HG02981 (cell line): ENCODE measurements at regions not wholly inside any gene's neighbourhood (a gene's known extent, or its start where the extent isn't known, plus 50 kb on each side); places are given as distances from the start of the nearest gene placed in this dataset.
"Not testable (repeated sequence)": the region's sequence is repeated elsewhere in the genome, so short reads cannot be mapped to it uniquely, and the experiment has no call there.

Experiments
- ATAC-seq: cut with Tn5 transposase; IDR thresholded peaks from one replicate; pipeline ENCODE4 v1.9.1; 2021; ENCODE audit warnings: mild to moderate bottlenecking, moderate library complexity; ENCODE audit not compliant: unreplicated experiment

DNA sequence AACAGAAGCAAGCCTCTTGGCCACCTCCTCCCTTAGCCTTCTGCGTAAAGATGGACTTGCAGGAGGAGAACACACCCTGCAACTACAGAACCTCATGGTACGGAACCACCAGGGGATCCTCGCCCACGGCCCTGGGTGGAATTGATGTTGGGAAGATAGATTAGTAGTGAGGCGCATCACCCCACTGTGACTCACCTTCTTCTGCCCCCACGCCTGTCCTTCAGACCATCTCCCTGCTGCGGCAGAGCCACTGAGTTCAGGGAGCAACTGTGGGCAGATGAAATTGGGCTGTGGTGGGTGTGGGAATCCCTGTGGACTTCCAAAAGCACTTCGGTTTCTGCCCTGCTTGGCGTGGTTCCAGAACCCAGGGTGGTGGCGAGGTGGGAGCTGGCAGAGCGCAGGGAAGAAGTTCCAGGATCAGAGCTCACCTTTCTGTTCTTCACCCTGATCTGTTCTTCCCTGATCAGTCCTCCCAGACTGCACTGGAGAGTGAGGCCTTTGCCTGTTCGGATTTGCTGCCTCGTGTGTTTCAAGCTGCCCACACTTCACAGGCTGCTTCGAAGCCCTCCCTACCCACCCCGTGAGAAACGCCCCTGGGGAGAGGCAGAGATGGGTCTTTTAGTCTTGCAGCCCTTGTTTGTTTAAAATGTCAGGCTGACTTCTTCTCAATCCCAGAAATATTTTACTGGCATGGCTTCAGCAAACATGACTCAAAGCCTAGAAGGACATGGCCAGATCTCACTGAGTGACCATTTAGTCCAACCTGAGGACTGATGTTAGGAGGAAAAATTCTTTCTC lies 92.8 kb upstream of the MLN start:
- no peak for ATAC-seq

DNA sequence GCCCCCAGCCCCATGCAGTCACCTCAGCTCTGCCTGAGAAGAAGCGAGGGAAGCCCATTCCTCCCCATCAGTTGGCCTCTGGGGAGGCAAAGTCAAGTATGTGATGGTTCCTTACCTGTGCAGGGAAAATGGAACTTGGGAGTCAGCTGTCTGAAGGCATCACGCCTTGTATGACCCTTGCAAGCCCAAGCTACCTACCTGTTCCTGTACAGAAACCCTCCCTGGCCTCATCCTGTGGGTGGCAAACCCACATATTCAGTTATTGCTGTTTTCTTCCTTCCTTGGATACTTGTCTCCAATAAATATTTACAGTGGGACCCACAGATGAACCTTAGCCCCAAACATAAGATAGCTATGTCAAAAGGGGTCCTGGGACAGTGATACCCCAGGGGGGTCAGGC lies 92.2 kb upstream of the MLN start:
- ATAC-seq, result no peak

DNA sequence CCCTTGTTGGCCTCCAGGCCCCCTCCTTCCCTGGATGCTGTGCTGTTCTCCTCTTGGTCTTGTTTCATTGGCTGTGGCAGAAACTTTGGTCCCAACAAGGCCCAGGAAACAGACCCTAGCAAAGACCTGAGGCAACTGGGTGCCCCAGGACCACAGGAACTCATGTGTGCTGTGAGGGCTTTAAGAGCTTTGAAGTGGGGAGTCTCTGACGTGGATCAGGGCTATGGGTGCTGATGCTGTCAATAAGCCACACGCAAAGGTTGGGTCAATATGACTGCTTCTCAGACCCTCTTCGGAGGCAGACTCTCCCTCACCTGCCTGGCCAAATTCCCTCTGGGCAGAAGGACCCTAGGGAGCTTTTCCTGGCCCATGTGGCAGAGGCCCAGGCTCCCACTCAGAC lies 91.5 kb upstream of the MLN start:
- no peak for ATAC-seq

DNA sequence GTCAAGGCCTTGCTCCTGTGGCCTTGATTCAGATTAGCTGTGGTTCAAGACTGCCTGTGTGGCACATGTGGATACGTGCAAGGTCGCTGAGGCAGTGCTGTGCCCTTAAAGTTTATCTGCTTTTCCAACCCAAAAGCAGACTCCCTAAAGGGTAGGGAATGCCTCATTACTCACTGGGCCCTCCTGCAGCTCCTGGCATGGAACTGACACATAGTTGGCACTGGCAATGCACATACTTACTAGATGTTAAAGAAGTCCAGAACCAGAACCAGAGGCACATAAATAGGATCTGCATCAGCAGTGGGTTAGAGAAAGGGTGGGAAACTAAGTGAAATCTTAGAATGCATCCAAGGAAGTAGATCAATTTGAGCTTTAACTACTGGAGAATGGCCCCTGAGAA lies 90.6 kb upstream of the MLN start:
- ATAC-seq, result no peak

DNA sequence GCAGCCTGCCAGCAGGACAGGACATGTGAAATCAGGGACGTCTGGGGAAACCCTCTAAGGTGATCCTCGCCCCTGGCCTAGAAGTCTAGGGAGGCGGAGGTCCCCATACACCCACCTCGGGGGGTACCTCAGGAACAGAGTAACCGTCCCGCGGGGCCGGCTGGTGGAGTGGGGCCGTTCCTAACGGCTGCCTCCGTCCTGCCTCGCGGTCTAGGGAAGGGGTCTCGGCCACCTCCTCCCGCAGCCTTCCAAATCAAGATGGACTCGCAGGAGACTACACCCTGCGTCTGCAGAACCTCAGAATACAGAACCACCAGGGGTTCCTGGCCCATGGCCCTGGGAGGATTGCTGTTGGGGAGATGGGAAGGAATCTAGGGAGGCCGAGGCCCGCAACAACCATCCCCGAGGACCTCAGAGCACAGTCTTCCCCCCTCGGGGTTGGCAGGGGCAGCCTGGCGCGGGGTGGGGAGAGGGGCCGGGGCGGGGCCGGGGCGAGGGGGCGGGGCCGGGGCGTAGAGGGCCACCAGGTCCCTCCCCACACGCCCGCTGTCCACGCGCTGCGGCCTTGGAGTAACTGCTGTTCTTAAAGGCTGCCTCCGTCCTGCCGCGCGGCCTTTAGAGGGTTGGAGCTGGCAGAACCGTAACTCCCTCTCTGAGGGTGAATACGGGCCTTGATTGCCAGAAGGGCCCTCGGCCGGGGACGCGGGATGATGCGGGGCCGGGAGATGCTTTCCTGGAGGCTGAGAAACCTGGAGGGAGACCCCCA lies 89.0 kb upstream of the MLN start:
- no peak for ATAC-seq

DNA sequence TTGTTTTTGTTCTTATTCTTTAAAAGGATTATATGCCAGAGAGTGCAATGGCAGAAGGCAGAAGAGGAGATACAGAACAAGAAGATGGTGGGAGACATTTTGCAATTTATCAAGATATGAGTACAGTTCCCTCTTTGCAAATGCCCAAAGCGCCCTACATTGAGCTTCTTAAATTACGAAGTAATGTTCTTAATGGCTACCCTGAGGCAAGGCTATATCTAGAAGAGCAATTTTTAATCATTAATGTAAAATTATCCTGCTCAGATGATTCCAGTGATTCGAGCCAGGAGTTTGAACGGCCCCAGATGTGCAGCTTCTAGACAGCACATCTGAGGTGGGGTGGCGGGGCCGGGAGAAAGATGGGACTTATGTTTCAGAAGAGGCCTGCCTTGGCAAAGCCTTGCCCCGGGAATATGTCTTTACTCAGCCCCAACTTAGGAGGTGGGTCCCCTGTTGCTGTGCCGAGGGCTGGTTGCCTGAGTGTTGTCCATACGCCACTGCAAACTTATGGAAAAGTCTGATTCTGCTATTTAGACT lies 84.9 kb upstream of the MLN start:
- no peak for ATAC-seq

DNA sequence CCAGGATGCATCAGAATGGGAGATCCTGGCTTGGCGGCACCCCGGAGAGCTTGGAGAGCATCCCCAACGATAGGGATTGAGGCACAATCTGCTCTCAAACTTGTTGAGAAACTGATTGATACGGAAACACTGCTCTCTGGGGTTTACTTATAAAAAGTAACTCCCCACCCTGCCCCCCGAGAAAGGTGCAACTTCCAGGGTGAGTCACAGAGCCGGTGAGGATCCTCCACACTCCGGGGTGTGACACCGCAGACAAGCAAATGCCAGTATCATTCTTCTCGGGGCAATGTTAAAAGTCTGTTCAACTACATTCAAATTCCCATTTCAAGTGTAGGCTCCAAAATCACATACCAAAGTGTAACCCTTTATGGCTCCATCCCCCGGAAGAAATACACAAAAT lies 84.4 kb upstream of the MLN start:
- ATAC-seq, result no peak

DNA sequence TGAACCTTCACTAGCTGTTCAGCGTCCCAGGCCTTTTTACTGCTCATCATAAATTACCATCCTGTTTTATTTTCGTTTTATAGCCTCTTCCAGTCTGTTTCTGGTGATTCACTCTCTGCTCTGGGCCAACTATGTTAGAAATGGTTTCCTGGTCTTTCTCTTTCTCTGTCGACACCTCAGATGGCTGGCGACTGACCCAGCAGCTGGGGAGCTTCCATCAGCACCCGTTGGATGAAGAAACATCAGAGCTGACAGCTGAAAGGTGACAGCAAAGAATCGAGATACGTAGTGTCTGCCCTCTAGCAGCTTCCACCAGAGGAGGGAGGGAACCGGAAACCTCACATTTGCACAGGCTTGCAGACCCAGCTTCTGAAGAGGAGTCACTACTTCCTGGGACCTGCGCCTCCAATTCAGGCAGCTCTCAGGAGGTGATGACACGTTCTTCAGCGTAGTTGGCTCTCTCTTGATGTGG lies 82.9 kb upstream of the MLN start:
- ATAC-seq, result no peak

DNA sequence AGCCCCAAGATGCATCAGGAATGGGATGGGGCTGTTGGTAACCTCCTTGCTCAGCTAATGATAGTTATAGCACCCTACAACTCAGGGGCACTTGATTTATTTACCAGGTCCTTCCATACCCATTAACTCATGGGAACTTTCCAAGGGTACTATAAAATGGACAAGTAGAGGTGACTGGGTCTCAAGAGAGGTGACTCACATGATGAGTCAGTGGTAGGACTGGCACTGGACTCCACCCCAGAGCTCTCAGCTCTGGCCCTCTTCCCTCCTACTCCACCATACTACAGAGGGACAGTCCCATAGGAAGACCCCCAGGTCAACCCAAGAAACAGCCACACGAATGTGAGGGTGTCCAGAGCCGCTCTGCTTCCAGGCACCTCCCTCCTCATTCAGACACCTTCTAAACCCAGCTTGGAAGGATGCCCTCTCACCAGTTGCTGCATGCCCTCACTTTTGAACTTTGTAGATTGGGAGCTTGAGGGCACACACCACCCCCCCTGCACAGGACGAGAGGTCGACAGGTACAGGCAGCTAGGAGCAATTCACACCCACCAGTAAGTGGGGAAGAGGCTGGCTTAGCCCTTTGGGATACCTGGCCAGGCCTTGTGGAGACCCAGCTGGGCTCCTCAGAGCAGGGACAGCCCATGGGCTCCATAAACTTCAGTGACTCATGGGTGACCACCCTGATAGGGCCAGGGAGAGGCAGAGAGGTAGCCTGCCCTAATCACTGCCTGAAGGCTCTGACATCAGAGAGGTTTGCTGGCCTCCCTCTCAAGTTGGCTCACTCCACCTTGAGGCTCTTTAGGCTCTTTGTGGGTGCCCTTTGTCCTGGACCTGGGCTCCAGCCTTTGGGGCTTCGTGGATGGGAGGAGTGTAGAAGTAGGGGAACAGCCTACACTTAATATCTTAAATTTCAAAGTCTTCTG lies 81.6 kb upstream of the MLN start:
- ATAC-seq, result no peak

DNA sequence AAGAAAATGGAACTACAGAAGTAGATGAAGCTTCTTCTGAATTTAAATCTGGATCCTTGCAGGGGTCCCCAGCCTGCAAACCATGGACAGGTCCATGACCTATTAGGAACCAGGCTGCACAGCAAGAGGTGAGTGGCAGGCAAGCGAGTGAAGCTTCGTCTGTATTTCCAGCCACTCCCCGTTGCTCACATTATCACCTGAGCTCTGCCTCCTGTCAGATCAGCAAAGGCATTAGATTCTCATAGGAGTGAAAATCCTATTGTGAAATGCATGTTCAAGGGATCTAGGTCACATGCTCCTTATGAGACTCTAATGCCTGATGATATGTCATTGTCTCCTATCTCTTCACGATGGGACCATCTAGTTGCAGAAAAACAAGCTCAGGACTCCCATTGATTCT lies 79.8 kb upstream of the MLN start:
- not testable (repeated sequence) for ATAC-seq

DNA sequence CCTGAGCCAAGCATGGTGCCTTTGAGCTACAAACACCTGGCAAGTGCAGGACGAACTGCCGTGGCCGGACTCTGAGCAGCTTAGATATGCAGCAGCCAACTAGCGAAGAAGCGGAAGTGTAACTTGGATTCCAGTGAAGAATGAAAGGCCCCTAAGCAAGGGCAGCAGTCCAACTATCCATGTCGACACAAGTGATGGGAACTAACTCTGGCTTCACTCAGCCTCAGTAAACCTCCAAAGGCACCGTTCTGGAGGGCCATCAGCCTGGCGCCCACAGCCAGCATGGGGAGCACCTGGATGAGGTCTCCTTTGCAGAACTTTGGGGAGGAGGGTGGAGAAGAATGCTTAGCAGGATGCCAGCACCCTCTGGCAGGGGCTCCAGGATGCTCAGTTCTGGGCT lies 78.4 kb upstream of the MLN start:
- ATAC-seq, result no peak

DNA sequence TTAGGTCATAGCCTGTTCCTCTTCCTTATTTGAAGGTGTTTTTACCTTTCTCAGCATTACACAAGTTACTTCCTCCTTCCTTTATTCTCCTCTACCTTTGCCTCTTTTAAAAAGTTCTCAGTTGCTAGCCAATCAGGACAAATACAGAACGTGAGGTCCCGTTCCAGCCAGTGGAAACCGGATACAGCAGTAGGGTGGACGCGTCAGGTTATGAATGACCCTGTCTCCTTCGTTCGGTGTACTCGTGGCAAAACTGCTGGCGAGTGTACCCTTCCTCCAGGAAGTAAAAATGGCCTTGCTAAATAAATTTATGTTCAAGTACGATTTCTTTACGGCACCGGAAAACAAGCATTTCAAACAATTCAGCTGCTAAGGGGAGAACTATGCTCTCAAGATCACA lies 77.0 kb upstream of the MLN start:
- no peak for ATAC-seq

DNA sequence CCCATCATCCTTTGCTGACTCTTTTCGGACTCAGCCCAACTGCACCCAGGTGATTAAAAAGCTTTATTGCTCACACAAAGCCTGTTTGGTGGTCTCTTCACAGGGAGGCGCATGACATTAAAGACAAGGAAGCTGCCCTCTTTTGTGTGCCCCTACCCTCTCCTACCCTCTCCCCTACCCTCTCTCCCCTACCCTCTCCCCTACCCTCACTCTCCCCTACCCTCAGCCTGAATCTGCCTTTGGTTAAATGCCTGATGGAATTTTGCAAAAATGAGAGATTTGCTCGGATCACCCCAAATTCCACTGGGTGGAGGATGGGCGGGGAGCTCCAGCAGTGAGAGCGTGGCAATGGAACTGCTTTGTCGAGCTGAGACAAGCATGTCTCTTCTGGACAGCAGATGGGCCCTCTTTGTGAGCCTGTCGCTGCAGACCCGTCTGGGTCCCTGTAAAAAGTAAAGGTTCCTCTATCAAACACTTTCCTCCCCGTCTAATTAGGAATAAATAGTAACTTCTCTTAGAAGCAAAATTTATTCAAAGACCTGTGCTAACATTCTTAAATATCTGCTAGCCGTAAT lies 76.4 kb upstream of the MLN start:
- no peak for ATAC-seq

DNA sequence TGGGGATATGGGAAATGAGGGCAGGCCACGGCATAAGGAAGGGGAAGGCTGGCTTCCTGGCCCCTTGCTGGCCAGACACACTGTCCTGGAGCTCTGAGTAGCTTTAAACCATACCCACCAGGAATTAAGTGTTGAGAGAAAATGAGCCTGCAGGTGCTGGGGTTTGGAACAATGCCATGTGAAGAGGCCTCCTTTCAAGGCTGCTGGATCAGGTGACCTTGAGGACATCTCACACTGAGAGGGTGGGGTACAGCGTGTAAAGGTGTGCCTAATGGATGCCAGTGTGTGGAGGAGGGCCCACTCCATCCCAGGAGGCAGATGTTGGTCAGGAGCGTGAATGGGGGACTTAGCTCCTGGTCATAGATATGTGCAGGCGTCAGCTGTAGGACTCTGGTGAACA lies 74.8 kb upstream of the MLN start:
- no peak for ATAC-seq

DNA sequence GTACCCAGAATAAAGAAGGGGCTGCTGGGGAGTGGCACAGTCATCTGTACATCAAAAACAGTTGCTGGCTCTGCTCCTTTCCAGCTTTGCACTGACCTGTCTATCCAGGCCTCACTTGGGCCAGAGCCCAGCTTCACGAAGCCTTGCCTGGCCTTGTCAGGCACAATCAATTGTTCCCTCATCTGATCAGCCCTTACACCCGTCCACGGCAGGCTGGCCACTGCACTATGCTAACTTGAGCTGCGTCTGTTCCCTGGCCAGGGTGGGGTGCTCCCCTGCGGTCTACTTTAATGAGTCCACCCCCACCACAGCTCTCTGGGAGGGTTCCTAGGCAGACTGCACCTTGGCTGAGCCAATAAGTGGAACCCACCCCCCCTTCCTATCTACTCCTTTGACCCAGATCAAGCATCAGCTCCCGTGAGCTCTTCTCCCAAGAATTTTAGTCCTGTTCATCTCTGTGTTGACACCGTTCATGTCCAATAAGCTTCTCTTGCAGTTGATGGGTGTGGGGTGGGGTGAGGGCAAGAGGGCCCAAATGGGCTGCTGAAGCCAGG lies 74.3 kb upstream of the MLN start:
- ATAC-seq, result no peak

DNA sequence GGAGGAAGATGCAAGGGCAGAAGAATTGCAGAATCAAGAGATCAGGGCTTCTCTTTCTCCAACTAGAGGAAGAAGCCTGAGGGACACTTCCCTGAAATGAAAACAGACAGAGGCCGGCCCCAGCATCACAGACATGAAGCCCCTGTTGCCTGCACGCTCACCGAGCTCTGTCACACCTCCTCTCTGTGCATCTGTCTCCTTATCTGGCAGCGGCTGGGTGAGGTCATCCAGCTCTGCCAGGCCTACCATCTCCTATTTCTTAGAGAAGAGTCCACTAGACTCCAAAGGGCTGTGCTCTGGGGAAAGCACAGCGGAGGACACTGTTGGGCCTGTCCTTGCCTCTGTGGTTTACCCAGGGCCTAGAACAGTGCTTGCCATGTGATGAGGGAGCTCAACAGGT lies 71.9 kb upstream of the MLN start:
- no peak for ATAC-seq

DNA sequence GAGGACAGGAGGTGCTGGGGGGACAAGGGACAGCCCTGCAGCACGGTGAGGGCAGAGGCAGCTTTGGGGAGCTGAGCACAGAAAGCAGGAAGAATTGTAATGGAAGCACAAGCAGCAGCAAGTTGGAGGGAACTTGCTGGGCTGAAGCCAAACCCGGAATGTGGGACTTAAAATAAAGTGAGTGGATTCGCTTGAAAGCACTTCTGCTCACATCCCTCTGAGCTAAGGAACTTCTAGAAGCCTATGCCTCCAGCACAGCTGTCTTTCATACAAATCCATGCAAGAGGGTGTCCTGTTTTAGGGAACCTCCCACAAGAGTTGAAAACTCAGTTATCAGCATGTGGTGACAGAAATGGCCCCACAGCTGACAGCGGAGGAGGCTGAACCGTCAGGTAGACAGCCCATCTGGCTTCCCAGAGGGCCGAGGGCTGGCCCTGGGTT lies 71.4 kb upstream of the MLN start:
- ATAC-seq, result no peak

DNA sequence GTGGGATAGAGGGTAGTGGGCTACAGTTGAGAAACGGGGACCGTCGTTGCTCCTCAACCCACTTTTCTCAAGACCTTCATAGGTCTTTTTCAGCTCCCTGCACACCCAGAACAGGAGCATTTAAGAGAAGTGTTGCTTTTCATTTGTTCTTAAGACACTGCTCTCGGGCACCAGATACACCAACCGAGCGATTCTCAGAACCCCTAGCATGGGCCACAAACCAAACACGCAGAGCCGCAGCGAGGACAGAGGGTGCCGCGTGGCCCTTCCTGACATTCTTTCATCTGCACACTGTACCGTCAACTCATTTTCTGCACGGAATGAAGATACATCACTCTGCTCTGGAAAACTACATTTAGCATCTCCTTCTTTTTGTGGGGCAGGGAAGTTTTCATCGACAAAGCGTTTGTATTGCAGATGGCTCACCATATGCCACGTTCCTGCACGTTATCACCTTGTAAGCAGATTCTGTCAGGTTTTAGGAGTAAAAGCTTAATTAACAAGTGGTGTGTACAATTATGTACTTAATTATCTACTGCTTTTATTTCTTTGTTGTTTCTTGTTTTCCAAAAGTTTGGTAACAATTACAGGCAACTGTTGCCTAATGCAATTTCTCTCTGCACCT lies 70.4 kb upstream of the MLN start:
- no peak for ATAC-seq

DNA sequence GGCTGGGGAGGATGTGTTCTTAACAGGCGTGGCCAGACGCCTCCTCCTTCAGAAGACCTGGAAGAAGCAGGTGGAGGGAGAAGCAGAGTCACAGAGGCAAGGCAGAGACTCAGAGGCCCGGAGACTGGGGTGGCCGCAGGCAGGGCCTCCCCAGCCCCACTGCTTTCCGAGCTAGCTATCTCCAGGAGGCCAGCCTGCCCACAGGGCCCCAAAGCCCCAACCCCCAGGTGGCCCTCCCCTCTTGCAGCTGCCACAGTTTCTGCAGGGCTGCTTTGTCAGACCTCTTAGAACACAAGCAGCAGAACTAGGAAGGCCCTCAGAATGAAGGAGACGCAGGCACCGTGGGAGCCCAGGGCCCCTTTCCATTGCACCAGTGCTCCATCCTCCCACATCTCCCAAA lies 69.0 kb upstream of the MLN start:
- no peak for ATAC-seq
